ENCODE measurements at regions not wholly inside any gene's neighbourhood (a gene's known extent, or its start where the extent isn't known, plus 50 kb on each side); places are given as distances from the start of the nearest gene placed in this dataset.

GRCh38 chr10:86597306-86597705 lies 57.0 kb upstream of the OPN4 start:
- intact Hi-C loops (cut with DNase I), result loop anchor here in 1 of 10 donors (10.0 kb wide), 1 partner anchor 77 kb away; no protein-coding TSS in a partner anchor
- H3K27ac ChIP-seq, result no peak overlapping the region
- H3K4me1 ChIP-seq, result peaks cover 0 to 4% (median 0%) of the 10 kb centered on the region in 12 donors
- 84 to 95% (median 90%) methylated on average over 15 of the region's 15 CpGs for WGBS, 4 donors
- H3K27me3 ChIP-seq, result no peaks in the 10 kb centered on the region
- DNase-seq (no peak), ATAC-seq (no peak)
- TF ChIP-seq POLR2A (IDR thresholded peaks at IDR 0.05) (no peak), CTCF (IDR thresholded peaks at IDR 0.05) (no peak)
- no peaks in the 10 kb centered on the region for H3K9me3 ChIP-seq
- no peaks in the 10 kb centered on the region for H3K36me3 ChIP-seq
- no peak overlapping the region for H3K4me3 ChIP-seq

DNA sequence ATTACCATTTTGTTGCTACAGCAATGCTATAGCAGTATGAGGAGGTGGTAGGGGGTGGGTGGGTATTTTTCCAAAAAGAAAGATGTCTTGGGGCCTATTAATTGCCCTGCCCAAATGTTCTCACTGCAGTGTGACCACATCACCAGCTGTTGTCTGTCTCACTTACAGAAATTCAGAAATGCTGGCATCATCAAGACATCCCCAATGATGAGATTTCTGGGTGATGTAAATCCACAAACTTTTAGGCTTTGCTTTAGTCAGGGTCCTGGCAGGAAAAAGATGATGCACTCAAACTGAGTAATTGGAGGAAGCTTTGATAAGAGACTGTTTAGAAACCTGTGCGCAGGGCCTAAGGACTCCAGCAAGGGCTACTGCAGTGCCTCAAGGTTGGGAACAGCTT lies 56.2 kb upstream of the OPN4 start:
- H3K9me3 ChIP-seq, result no peaks in the 10 kb centered on the region
- no peak for DNase-seq
- intact Hi-C loops (cut with DNase I), result loop anchor here in 1 of 10 donors (10.0 kb wide), 1 partner anchor 77 kb away; no protein-coding TSS in a partner anchor
- 84 to 93% (median 90%) methylated on average over 1 of the region's 1 CpG for WGBS, 4 donors
- no peaks in the 10 kb centered on the region for H3K27me3 ChIP-seq
- H3K27ac ChIP-seq, result no peak overlapping the region
- peak in 1 of 4 donors; percentile 28 for ATAC-seq
- no peak overlapping the region for H3K4me3 ChIP-seq
- TF ChIP-seq POLR2A (IDR thresholded peaks at IDR 0.05) (no peak), CTCF (IDR thresholded peaks at IDR 0.05) (no peak)
- H3K36me3 ChIP-seq, result no peaks in the 10 kb centered on the region
- H3K4me1 ChIP-seq, result peaks cover 0 to 4% (median 0%) of the 10 kb centered on the region in 12 donors

DNA sequence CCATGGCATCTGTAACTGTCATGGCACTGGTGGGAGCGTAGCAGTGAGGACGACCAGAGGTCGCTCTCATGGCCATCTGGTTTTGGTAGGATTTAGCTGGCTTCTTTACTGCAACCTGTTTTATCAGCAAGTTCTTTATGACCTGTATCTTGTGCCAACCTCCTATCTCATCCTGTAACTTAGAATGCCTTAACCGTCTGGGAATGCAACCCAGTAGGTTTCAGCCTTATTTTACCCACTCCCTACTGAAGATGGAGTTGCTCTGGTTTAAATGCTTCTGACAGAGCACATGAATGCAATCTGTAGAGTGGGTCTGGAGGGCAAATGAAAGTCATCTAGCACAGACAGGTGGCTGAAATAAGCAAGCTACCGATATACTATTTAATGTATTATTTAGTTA lies 55.3 kb upstream of the OPN4 start:
- 41 to 53% (median 51%) methylated on average over 5 of the region's 5 CpGs for WGBS, 4 donors
- Histone ChIP-seq H3K4me3 (no peak overlapping the region), H3K9me3 (no peaks in the 10 kb centered on the region), H3K27ac (no peak overlapping the region), H3K4me1 (peaks cover 0 to 4% (median 0%) of the 10 kb centered on the region in 12 donors), H3K36me3 (no peaks in the 10 kb centered on the region), H3K27me3 (no peaks in the 10 kb centered on the region)
- intact Hi-C loops (cut with DNase I), result loop anchor here in 1 of 10 donors (10.0 kb wide), 1 partner anchor 76 kb away; no protein-coding TSS in a partner anchor
- DNase-seq (no peak), ATAC-seq (no peak)
- TF ChIP-seq POLR2A (IDR thresholded peaks at IDR 0.05) (no peak), CTCF (IDR thresholded peaks at IDR 0.05) (no peak)

DNA sequence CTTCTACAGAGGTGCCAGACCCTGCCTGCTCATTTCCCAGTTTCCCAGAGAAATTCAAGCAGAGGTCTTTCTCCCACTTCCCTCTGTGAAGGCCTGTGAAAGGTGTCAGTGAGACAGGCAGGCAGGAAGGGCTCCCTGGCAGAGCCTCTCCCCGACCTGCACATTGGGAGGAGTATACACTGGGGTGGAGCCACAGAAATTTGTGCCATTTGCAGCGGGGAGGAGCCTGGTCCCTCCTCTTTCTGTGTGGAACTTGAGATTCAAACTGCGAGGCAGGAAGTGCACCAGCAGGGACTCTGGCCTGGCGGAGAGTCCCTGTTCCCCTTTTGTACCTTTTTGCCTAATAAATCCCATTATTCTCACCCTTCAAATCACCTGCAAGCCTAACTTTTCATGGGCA lies 54.6 kb upstream of the OPN4 start:
- no peak overlapping the region for H3K4me3 ChIP-seq
- H3K36me3 ChIP-seq, result no peaks in the 10 kb centered on the region
- WGBS, 4 donors, result 49 to 57% (median 53%) methylated on average over 4 of the region's 4 CpGs
- DNase-seq (no peak), ATAC-seq (peak; percentile 8 to 44 (median 18))
- H3K27me3 ChIP-seq, result no peaks in the 10 kb centered on the region
- H3K27ac ChIP-seq, result no peak overlapping the region
- H3K4me1 ChIP-seq, result peaks cover 0 to 4% (median 0%) of the 10 kb centered on the region in 12 donors
- TF ChIP-seq POLR2A (IDR thresholded peaks at IDR 0.05) (no peak), CTCF (IDR thresholded peaks at IDR 0.05) (no peak)
- intact Hi-C loops (cut with DNase I), result loop anchor here in 1 of 10 donors (10.0 kb wide), 1 partner anchor 75 kb away; no protein-coding TSS in a partner anchor
- H3K9me3 ChIP-seq, result no peaks in the 10 kb centered on the region

All from heart left ventricle (tissue), 16 donors.